ENCODE measurements at regions not wholly inside any gene's neighbourhood (a gene's known extent, or its start where the extent isn't known, plus 50 kb on each side); places are given as distances from the start of the nearest gene placed in this dataset.

DNA sequence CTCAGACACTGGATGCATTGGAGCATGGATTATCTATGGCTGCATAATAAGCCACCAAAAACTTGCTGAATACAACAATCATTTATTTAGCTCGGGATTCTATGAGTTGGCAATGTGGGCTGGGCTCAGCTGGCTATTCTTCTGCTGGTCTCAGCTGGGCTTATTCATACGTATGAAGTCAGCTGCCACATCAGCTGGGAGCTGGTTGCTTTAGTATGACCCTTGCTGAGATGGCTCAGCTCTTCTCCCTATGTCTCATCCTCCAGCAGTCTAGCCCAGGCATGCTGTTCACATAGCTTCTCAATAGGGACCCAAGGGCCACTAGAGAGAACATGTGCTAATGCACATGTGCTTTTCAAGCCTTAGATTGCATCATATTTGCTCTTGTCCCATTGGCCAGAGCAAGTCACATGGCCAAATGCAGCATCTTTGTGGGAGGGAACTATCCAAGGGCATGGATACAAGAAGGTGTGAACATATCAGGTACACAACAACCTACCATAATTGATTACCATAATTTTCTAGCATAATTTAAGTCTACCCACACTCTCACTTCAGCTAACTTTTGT, 444.6 kb downstream of the KIF16B start:
- TF ChIP-seq POLR2A (IDR thresholded peaks at IDR 0.05; ENCODE audit: low read depth, low read length) (no peak), TAF1 (IDR thresholded peaks at IDR 0.05; ENCODE audit: low read depth, low read length) (no peak), PAX5 (IDR thresholded peaks at IDR 0.05; ENCODE audit: insufficient read depth, low read length, severe bottlenecking) (no peak), POLR2AphosphoS5 (IDR thresholded peaks at IDR 0.05; ENCODE audit: low read depth, low read length) (no peak)
